H1 (cell line): ENCODE measurements at regions not wholly inside any gene's neighbourhood (a gene's known extent, or its start where the extent isn't known, plus 50 kb on each side); places are given as distances from the start of the nearest gene placed in this dataset.

Source experiments
- CTCF ChIA-PET: fragments of 300-600 bp; sonication (Branson Sonifier 250); formaldehyde crosslinking; loops from one replicate; lab custom pipeline; 2021; ENCODE audit not compliant: partially characterized antibody; lab: Charles Lee
- POLR2A ChIA-PET: fragments of 300-600 bp; sonication (Branson Sonifier 250); formaldehyde crosslinking; loops from one replicate; lab custom pipeline; 2021; ENCODE audit warnings: inconsistent platforms; ENCODE audit not compliant: partially characterized antibody; lab: Charles Lee
- DNase-seq, 2 experiments: peaks; one replicate each; pipeline versions ENCODE4 v3.0.0 to v3.0.0-alpha.2; 2010 to 2022; ENCODE audit warnings: low spot score in 2 of 2, low read depth in 1 of 2, mixed read lengths in 1 of 2
- FAIRE-seq: peaks from 2 replicates; lab custom pipeline; 2011; peaks lifted over from hg19 to GRCh38; lab: Jason Lieb, UNC
- H2AFZ ChIP-seq: 2 replicates; pipeline ENCODE4 v1.8.1; 2012; ENCODE audit warnings: low read length, inconsistent platforms
- H2AK5ac ChIP-seq: 2 replicates; pipeline ENCODE4 v1.6.1; 2013; ENCODE audit warnings: low read depth, low read length
- H2BK120ac ChIP-seq: replicated peaks from 2 replicates; pipeline ENCODE3; 2013; ENCODE audit warnings: low read depth, low read length, inconsistent platforms
- H2BK12ac ChIP-seq: 2 replicates; pipeline ENCODE4 v1.6.1; 2013; ENCODE audit warnings: low read depth, low read length
- H2BK15ac ChIP-seq: 2 replicates; pipeline ENCODE4 v1.6.1; 2013; ENCODE audit warnings: low read length
- H2BK20ac ChIP-seq: 2 replicates; pipeline ENCODE4 v1.6.1; 2013; ENCODE audit warnings: low read length
- H2BK5ac ChIP-seq: 2 replicates; pipeline ENCODE4 v1.6.1; 2013; ENCODE audit warnings: low read depth, low read length
- H3K14ac ChIP-seq: 2 replicates; pipeline ENCODE4 v1.6.1; 2013; ENCODE audit warnings: inconsistent platforms; ENCODE audit not compliant: insufficient read length
- H3K18ac ChIP-seq: 2 replicates; pipeline ENCODE4 v1.6.1; 2013; ENCODE audit warnings: low read length; ENCODE audit errors: extremely low read depth
- H3K23ac ChIP-seq: 2 replicates; pipeline ENCODE4 v1.6.1; 2013; ENCODE audit warnings: inconsistent platforms; ENCODE audit not compliant: insufficient read length
- H3K23me2 ChIP-seq: 2 replicates; pipeline ENCODE4 v1.6.1; 2013; ENCODE audit warnings: low read depth, low read length
- H3K27ac ChIP-seq: 2 replicates; pipeline ENCODE4 v1.6.1; 2011; ENCODE audit warnings: low read depth, low read length, inconsistent platforms
- H3K27me3 ChIP-seq, 4 experiments: replicated peaks in 1 of 4; 1 replicate in 1 of 4; 2 replicates in 3 of 4; pipeline versions ENCODE4 v1.6.1 to v1.8.1; 2011 to 2013; ENCODE audit warnings: low read length in 3 of 4, mild to moderate bottlenecking in 3 of 4, inconsistent platforms in 2 of 4, mixed read lengths in 2 of 4, moderate library complexity in 1 of 4; ENCODE audit not compliant: control insufficient read depth in 3 of 4, insufficient read depth in 3 of 4; ENCODE audit errors: extremely low read depth in 1 of 4
- H3K36me3 ChIP-seq, 4 experiments: 2 replicates each; pipeline versions ENCODE4 v1.6.1 to v1.8.1; 2011 to 2013; ENCODE audit warnings: mild to moderate bottlenecking in 4 of 4, low read length in 3 of 4, moderate library complexity in 2 of 4, control low read depth in 1 of 4, inconsistent platforms in 1 of 4; ENCODE audit not compliant: insufficient read depth in 4 of 4, control insufficient read depth in 2 of 4
- H3K4ac ChIP-seq: replicated peaks from 2 replicates; pipeline ENCODE3; 2013; ENCODE audit warnings: low read length, low read depth, mixed read lengths, inconsistent platforms; ENCODE audit not compliant: insufficient read length
- H3K4me1 ChIP-seq, 4 experiments: replicated peaks in 1 of 4; 1 replicate in 1 of 4; 2 replicates in 3 of 4; pipeline versions ENCODE4 v1.6.1 to v1.8.1; 2011 to 2013; ENCODE audit warnings: low read length in 3 of 4, inconsistent platforms in 2 of 4, mixed read lengths in 1 of 4; ENCODE audit not compliant: insufficient read depth in 4 of 4, control insufficient read depth in 3 of 4
- H3K4me2 ChIP-seq, 2 experiments: 2 replicates each; pipeline versions ENCODE4 v1.6.1 to v1.8.1; 2011 to 2013; ENCODE audit warnings: low read depth in 2 of 2, low read length in 2 of 2, control low read depth in 1 of 2, inconsistent platforms in 1 of 2, mild to moderate bottlenecking in 1 of 2; ENCODE audit not compliant: insufficient read depth in 1 of 2
- H3K4me3 ChIP-seq, 4 experiments: fragments of 200-600, 300-600 bp in 1 of 4; sonication (generic), shearing (Covaris generic), sonication (Bioruptor Twin) in 1 of 4; 2 replicates each; pipeline versions ENCODE4 v1.5.1 to v1.8.1; 2011 to 2016; ENCODE audit warnings: low read length in 4 of 4, low read depth in 3 of 4, control low read depth in 2 of 4, inconsistent platforms in 2 of 4, mild to moderate bottlenecking in 2 of 4, mixed read lengths in 1 of 4, moderate library complexity in 1 of 4; ENCODE audit not compliant: insufficient read depth in 2 of 4; ENCODE audit errors: extremely low read depth in 1 of 4
- H3K56ac ChIP-seq: replicated peaks from 2 replicates; pipeline ENCODE3; 2013; ENCODE audit warnings: low read depth, mild to moderate bottlenecking, mixed read lengths, low read length, inconsistent platforms; ENCODE audit not compliant: insufficient read length
- H3K79me1 ChIP-seq: 2 replicates; pipeline ENCODE4 v1.6.1; 2013; ENCODE audit warnings: low read depth, low read length, control low read depth
- H3K79me2 ChIP-seq, 2 experiments: 2 replicates each; pipeline versions ENCODE4 v1.6.1 to v1.8.1; 2012 to 2013; ENCODE audit warnings: low read length in 2 of 2, mild to moderate bottlenecking in 2 of 2, inconsistent platforms in 1 of 2; ENCODE audit not compliant: insufficient read depth in 2 of 2, control insufficient read depth in 1 of 2
- H3K9ac ChIP-seq, 4 experiments: replicated peaks in 1 of 4; 1 replicate in 1 of 4; 2 replicates in 3 of 4; pipeline versions ENCODE4 v1.6.1 to v1.8.1; 2011 to 2013; ENCODE audit warnings: low read depth in 3 of 4, low read length in 3 of 4, control low read depth in 2 of 4, mild to moderate bottlenecking in 2 of 4, moderate library complexity in 2 of 4, inconsistent platforms in 1 of 4; ENCODE audit errors: extremely low read depth in 1 of 4
- H3K9me3 ChIP-seq, 2 experiments: 2 replicates each; pipeline versions ENCODE4 v1.6.1 to v1.8.1; 2012 to 2013; ENCODE audit warnings: mild to moderate bottlenecking in 2 of 2, moderate library complexity in 2 of 2, control low read depth in 1 of 2, inconsistent platforms in 1 of 2, low read depth in 1 of 2, low read length in 1 of 2, mixed read lengths in 1 of 2; ENCODE audit not compliant: insufficient read depth in 2 of 2
- H4K20me1 ChIP-seq, 2 experiments: replicated peaks in 1 of 2; 2 replicates each; pipeline versions ENCODE3 to v1.8.1; 2011 to 2013; ENCODE audit warnings: inconsistent platforms in 2 of 2, low read length in 2 of 2, mild to moderate bottlenecking in 1 of 2; ENCODE audit not compliant: insufficient read depth in 2 of 2, control insufficient read depth in 1 of 2
- H4K5ac ChIP-seq: 2 replicates; pipeline ENCODE4 v1.6.1; 2013; ENCODE audit warnings: low read length, low read depth, mixed read lengths, inconsistent platforms; ENCODE audit not compliant: insufficient read length
- H4K8ac ChIP-seq: 2 replicates; pipeline ENCODE4 v1.8.0; 2013; ENCODE audit warnings: mild to moderate bottlenecking, moderate library complexity, low read length, inconsistent platforms; ENCODE audit not compliant: insufficient read depth; ENCODE audit errors: extremely low read depth
- H4K91ac ChIP-seq: replicated peaks from 2 replicates; pipeline ENCODE3; 2013; ENCODE audit warnings: low read length, mixed read lengths, inconsistent platforms; ENCODE audit not compliant: insufficient read length
- SP2 ChIP-seq: IDR thresholded peaks from 2 replicates; pipeline ENCODE4 v1.6.1; 2012; ENCODE audit warnings: mild to moderate bottlenecking, low read length, inconsistent platforms
- WGBS, 2 experiments: shearing (Covaris generic) in 1 of 2; methylation state at CpG; one replicate each; pipeline versions ENCODE4 v1.1.6 to v1.1.7; 2013 to 2015; ENCODE audit warnings: low lambda C conversion rate in 2 of 2, mixed read lengths in 2 of 2, inconsistent platforms in 1 of 2, low coverage in 1 of 2, missing lambda C conversion rate in 1 of 2; ENCODE audit not compliant: insufficient replicate concordance in 2 of 2, insufficient coverage in 1 of 2, insufficient read length in 1 of 2; ENCODE audit errors: extremely low coverage in 1 of 2, missing lambda C conversion rate in 1 of 2; 5-methylcytosine and 5-hydroxymethylcytosine counted together

DNA sequence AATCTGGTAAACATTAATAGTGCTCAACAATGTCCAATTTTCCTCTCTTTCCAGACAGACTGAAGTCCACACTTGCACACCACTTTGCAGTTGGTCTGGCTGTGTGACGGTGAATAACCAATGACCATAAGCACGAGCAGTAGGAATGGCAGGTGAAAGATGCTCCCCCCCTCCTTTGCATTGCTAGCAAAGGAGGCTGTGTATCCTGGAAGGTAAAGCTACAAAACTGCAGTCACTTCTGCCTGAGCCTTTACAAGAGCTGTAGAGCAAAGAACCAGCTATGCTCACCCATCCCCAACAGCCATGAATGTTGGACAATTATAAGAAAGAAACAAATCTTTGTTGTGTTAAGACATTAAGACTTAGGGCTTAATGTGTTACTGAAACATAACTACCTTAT lies 178.0 kb downstream of the IPMK start:
- H3K79me1 ChIP-seq = no peaks in the 10 kb centered on the region
- H4K8ac ChIP-seq = no peak overlapping the region
- no peak overlapping the region for H2BK15ac ChIP-seq
- no peak overlapping the region for H3K23ac ChIP-seq
- H3K4me1 ChIP-seq = peaks cover 0 to 3% (median 0%) of the 10 kb centered on the region in 4 experiments; a peak in 1 of 7 replicates
- no peaks in the 10 kb centered on the region for H3K23me2 ChIP-seq
- 0 out of 2 replicates have a peak overlapping the region, but pooled peaks have one; percentile 39 for H2AK5ac ChIP-seq
- peak; percentile 24 for FAIRE-seq
- H2BK120ac ChIP-seq = no peak overlapping the region
- H3K18ac ChIP-seq = no peak overlapping the region
- no peak overlapping the region for H3K14ac ChIP-seq
- no peaks in the 10 kb centered on the region for H3K79me2 ChIP-seq
- H2BK12ac ChIP-seq = no peak overlapping the region
- no peak overlapping the region for H3K4ac ChIP-seq
- no peak overlapping the region for H2BK5ac ChIP-seq
- H3K9me3 ChIP-seq = no peaks in the 10 kb centered on the region
- no peaks in the 10 kb centered on the region for H4K20me1 ChIP-seq
- no peak overlapping the region for H4K91ac ChIP-seq
- no peaks in the 10 kb centered on the region for H3K36me3 ChIP-seq
- H2AFZ ChIP-seq = peak overlapping the region; percentile 31; the same call in 1 of the 2 replicates
- no peak overlapping the region for H3K9ac ChIP-seq
- H3K27me3 ChIP-seq = no peaks in the 10 kb centered on the region
- ChIA-PET POLR2A (no interaction called here), CTCF (interaction anchor here (0.7 kb wide), 1 partner anchor 425 kb away, joined by 3 read pairs; no protein-coding TSS in a partner anchor)
- H3K4me2 ChIP-seq = no peak overlapping the region
- H3K4me3 ChIP-seq = no peak overlapping the region
- H3K27ac ChIP-seq = no peak overlapping the region
- DNase-seq = no peak
- no peak overlapping the region for H3K56ac ChIP-seq
- H2BK20ac ChIP-seq = no peak overlapping the region
- no peak overlapping the region for H4K5ac ChIP-seq
- WGBS, 2 experiments = 65% methylated on average over 2 of the region's 2 CpGs; no CpG with 5 or more reads in 1 of the 2 experiments
- no peak for TF ChIP-seq SP2
